Ovary (tissue), 3 donors: ENCODE measurements at regions not wholly inside any gene's neighbourhood (a gene's known extent, or its start where the extent isn't known, plus 50 kb on each side); places are given as distances from the start of the nearest gene placed in this dataset.

Experiments used
- CTCF ChIP-seq, 3 donors: fragments of 450-650 bp in 2 of 3; fragments of 200-600 bp in 1 of 3; IDR thresholded peaks; one replicate each; pipeline versions ENCODE4 v1.5.1 to v1.8.0; 2016 to 2022; ENCODE audit warnings: antibody characterized with exemption in 3 of 3, mild to moderate bottlenecking in 1 of 3
- POLR2A ChIP-seq: fragments of 450-650 bp; IDR thresholded peaks from one replicate; pipeline ENCODE4 v1.6.1; 2017; ENCODE audit warnings: antibody characterized with exemption, mild to moderate bottlenecking, moderate library complexity
- donor health status: DM: no; HTN: no; CAD: no.

- no peak for TF ChIP-seq CTCF (IDR thresholded peaks at IDR 0.05)
- no peak for TF ChIP-seq POLR2A
Measured at GRCh38 chr1:91585982-91586381, 85.3 kb downstream of the CDC7 start.
